ENCODE measurements at regions not wholly inside any gene's neighbourhood (a gene's known extent, or its start where the extent isn't known, plus 50 kb on each side); places are given as distances from the start of the nearest gene placed in this dataset.
"Not testable (repeated sequence)": the region's sequence is repeated elsewhere in the genome, so short reads cannot be mapped to it uniquely, and the experiment has no call there.

- no peak for DNase-seq
Measured at GRCh38 chr4:130027973-130028372, 932.0 kb downstream of the C4orf33 start.

GRCh38 chr4:130028552-130028951, 932.6 kb downstream of the C4orf33 start:
- no peak for DNase-seq

- DNase-seq = no peak
Measured at GRCh38 chr4:130029442-130029841, 933.5 kb downstream of the C4orf33 start.

GRCh38 chr4:130031858-130032257, 935.9 kb downstream of the C4orf33 start:
- DNase-seq = no peak

GRCh38 chr4:130033657-130034056, 937.7 kb downstream of the C4orf33 start:
- not testable (repeated sequence) for DNase-seq

DNA sequence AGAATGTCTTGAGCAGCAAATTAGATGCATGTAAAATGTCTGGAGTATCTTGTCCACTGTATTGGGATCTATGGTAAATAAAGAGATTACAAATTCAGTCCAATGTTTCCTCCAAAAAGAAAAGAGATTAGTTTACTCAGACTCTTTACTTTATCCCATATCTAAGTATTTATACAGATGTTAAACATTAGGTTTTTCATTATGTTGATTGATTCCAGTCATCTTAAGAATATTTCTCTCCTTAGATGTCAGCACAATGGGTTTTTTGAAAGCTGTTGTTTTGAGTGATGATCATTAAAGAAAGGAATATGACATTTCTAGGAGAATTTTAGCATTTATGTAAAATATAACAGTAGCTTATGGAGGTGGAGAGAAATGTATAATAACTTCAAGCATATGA, 938.9 kb downstream of the C4orf33 start:
- DNase-seq = no peak

DNA sequence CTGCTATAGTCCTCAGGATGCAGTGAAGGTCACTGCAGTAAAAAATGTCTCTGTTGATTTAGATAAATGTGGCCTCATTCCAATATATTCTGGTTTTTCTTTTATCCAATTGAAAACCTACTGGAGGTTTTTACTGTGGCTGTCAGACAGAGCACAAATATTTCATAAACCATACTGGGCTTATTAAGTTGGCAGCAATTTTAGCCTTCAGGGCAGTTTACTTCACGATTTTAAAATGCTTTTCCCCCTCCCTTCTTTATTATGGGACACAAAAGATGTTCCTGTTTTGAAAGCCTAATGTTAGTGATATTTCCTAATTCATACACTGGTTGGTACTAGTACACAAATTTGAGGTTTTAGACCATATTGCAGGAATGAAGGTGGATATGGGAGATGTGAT, 939.4 kb downstream of the C4orf33 start:
- DNase-seq = no peak

DNA sequence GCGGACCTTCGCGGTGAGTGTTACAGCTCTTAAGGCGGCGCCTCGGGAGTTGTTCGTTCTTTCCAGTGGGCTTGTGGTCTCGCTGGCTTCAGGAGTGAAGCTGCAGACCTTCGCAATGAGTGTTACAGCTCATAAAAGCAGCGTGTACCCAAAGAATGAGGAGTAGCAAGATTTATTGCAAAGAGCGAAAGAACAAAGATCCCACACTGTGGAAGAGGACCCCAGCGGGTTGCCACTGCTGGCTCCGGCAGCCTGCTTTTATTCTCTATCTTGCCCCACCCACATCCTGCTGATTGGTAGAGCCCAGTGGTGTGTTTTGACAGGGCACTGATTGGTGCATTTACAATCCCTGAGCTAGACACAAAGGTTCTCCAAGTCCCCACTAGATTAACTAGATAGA, 941.9 kb downstream of the C4orf33 start:
- DNase-seq = not testable (repeated sequence)

DNA sequence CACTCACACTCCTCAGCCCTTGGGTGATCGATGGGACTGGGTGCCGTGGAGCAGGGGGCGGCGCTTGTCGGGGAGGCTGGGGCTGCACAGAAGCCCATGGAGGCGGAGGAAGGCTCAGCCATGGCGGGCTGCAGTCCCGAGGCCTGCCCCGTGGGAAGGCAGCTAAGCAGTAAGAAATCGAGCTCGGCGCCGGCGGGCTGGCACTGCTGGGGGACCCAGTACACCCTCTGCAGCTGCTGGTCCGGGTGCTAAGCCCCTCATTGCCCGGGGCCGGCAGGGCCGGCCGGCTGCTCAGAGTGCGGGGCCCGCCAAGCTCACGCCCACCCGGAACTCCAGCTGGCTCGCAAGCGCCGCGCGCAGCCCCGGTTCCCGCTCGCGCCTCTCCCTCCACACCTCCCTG, 942.6 kb downstream of the C4orf33 start:
- not testable (repeated sequence) for DNase-seq

DNA sequence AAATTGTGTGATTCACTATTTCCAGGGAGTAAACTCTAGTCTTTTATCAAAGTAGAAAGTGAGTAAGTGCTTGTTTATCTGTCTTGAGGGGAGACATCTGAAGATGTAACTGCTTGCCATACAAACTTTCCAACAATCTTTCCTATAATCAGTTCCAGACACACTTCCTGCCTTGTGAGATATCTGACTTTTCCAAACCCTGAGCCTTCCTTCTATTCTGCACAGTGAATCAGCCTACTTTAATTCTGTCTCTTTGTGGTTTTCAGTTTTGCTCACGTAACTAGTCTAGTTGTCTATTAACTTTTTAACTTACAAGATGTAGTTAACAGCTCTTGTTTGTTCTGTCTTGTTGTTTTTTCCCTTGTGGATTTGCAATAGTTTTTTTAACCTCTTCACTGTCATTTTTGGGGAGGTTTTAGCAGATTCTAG, 947.8 kb downstream of the C4orf33 start:
- no peak for DNase-seq

DNA sequence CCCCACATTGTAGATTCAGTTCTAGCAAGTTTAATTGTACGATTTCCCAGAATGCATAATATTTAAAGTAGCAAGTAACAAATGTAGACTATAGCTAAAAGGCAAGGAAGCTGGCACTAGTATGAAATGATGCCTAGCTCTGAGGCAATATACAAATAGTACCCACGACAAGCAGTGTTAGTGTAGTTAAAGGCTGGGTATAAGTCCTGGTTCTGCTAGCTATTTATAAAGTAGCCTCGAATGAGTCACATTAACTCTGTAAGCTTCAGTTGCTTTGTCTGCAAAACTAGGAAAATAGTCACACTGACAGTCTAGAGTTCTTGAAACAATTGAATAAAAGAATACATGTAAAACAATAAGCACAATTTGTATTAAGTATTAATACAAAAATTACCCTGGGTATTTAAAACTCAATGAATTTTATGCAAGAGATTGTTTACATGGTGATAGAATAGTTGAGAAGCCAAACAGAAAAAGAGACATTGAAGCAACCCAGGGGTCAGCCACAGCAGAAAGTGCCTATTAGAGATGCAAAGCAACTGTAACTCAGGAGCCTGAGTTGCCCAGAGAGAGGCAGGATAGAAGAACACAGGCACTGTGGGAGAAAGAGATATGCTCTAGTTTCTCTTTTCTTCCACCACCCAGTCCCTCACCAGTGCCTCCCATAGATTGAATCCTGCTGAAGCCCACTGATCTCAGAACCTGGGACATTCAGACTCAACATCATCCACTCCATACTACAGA, 949.0 kb downstream of the C4orf33 start:
- no peak for DNase-seq

DNA sequence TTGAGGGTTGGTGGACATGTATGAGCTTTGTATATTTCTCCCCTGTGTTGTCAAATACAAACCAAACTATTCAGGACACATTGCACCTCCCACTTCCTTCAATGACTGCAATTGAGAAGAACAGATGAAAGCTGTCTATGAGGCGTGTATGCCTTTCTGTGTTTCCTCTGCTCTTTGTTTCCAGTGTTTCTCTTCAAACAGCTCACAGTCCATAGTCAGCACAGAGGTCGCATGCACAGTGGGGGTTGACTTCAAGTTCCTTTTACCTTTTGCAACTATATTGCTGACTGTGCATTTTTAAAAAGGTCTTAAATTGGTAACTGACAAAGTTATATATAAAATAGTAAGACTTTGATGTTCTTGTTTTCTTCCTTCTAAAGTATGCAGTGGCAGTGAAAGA, 957.8 kb downstream of the C4orf33 start:
- DNase-seq = no peak

DNA sequence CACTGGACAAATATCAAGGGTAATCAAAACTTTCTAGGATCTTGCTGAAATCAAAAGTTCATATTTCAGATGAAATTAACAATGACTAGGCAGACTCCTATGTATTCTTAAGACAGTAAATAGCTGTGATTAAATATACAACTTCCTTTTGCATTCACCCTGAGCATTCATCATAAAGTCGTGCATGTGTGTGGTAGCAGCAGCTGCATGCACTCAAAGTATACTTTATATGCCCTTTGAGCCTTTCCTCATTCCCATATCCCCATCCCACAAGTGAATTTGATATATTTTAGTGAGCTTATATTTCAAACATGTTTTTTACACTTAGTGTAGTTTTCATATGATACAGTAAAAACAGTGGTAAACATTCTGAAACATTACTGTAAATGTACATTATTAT, 959.0 kb downstream of the C4orf33 start:
- DNase-seq = no peak

DNA sequence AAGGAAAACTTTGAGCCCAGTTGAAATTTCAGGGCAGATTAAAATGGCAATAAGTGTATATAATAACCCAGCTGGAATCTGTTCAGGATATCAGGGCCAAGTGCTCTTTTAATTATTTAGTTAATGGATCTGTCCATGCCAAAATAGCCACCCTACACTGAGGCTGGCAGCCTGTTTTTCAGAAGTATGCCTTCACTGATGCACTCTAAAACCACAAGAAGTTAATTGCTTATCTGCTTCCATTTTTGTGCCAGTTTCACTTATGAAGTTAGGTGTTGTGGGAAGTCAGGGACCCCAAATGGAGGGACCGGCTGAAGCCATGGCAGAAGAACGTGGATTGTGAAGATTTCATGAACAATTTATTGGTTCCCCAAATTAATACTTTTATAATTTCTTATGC, 960.3 kb downstream of the C4orf33 start:
- DNase-seq = peak; percentile 13

- DNase-seq = no peak
Measured at GRCh38 chr4:130064471-130064870, 968.5 kb downstream of the C4orf33 start.

DNA sequence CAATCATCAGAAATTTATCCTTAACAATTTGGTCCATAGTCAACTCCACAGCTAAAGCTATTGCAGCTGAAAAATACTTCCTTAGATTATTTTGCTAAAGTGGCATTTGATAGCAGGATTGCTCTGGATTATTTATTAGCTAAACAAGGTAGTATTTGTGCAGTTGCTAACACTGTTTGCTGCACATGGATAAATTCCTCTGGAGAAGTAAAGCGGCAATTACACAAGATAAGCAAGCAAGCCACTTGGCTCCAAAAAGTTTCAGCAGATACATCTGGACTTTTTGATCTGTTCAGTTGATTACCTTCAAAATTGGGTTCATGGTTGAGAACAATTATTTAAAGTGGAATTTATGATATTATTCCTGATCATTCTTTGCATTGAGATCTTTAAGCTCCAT, 971.5 kb downstream of the C4orf33 start:
- no peak for DNase-seq

DNA sequence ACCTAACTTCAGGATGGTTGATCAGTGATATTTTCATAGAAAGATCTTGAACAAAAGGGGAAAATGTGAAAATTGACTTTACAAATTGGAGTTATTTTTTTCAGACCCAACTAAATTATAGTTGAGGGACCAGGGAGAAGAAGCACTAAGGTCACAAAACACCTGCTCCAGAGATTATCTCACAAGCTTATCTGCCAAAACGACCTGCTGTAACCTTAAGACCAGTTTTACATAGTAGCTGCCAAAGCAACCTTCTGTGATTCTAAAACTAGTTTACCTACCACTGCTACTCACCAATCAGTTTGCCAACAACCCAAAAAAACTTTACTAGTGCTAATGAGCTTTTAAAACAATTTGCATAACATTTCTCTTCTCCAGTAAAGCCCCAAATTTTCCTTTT, 972.1 kb downstream of the C4orf33 start:
- no peak for DNase-seq

GRCh38 chr4:130071746-130072145, 975.8 kb downstream of the C4orf33 start:
- DNase-seq = no peak

- no peak for DNase-seq
Measured at GRCh38 chr4:130073145-130073790, 977.3 kb downstream of the C4orf33 start.

DNA sequence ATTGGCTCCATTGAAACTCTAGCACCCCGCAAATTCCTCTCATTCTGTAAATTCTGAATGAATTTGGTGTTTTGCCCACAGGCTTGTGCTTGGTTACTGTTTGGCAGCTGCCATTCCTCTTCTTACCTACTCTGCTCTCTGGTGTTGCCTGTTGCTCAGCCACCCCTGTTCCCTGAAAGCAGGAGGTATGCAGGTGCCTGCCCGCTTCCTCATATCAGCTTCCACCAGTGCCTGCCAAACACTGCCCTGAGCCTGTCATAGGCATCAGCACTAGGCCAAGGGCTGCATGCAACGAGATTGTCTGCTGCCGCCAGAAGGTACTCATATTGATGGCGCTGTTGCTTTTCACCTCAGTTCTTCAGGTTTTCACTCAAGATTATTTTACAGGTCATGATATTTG, 978.1 kb downstream of the C4orf33 start:
- DNase-seq = no peak

GRCh38 chr4:130077275-130077674, 981.3 kb downstream of the C4orf33 start:
- no peak for DNase-seq

DNA sequence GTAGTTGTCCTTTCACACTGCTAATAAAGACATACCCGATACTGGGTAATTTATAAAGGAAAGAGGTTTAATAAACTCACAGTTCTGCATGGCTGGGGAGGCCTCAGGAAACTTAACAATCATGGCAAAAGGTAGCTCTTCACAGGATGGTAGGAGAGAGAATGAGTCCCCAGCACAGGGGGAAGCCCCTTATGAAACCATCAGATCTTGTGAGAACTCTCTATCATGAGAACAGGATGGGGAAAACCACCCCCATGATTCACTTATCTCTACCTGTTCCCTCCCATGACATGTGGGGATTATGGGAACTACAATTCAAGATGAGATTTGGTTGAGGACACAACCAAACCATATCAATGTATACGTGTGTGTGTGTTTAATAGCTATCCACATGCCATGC, 983.1 kb downstream of the C4orf33 start:
- not testable (repeated sequence) for DNase-seq

- no peak for DNase-seq
Measured at GRCh38 chr4:130080872-130081451, 985.0 kb downstream of the C4orf33 start.

- no peak for DNase-seq
Measured at GRCh38 chr4:130090427-130090826, 994.5 kb downstream of the C4orf33 start.

Data from DMS79 treated with DMSO at 0.1 percent for 48 hours (cell line).